Breast epithelium (tissue), 4 donors: ENCODE measurements at regions not wholly inside any gene's neighbourhood (a gene's known extent, or its start where the extent isn't known, plus 50 kb on each side); places are given as distances from the start of the nearest gene placed in this dataset.

Experiments used
- DNase-seq, 2 donors: peaks; one replicate each; pipeline ENCODE4 v3.0.0-alpha.2; 2019; ENCODE audit warnings: low spot score in 2 of 2
- H3K27ac ChIP-seq, 2 donors: fragments of 200-600 bp; sonication (generic) in 1 of 2; one replicate each; pipeline ENCODE4 v1.5.1; 2016 to 2019; ENCODE audit warnings: mild to moderate bottlenecking in 1 of 2
- H3K27me3 ChIP-seq, 2 donors: fragments of 200-600 bp; sonication (generic) in 1 of 2; one replicate each; pipeline versions ENCODE4 v1.5.1 to v1.6.0; 2017 to 2019; ENCODE audit warnings: control low read depth in 1 of 2, mild to moderate bottlenecking in 1 of 2
- H3K36me3 ChIP-seq: fragments of 200-600 bp; one replicate; pipeline ENCODE4 v1.5.1; 2019
- H3K4me1 ChIP-seq, 2 donors: fragments of 200-600 bp; sonication (generic); one replicate each; pipeline ENCODE4 v1.5.1; 2016 to 2019; ENCODE audit warnings: control low read depth in 1 of 2
- H3K4me3 ChIP-seq, 3 donors: fragments of 200-600 bp; sonication (generic); 1 replicate in 2 of 3; 2 replicates in 1 of 3; pipeline ENCODE4 v1.5.1; 2016 to 2019; ENCODE audit warnings: mild to moderate bottlenecking in 3 of 3, moderate library complexity in 2 of 3
- H3K9me3 ChIP-seq, 2 donors: fragments of 200-600 bp; sonication (generic) in 1 of 2; one replicate each; pipeline ENCODE4 v1.5.1; 2016 to 2019; ENCODE audit warnings: control low read depth in 1 of 2
- POLR2A ChIP-seq: fragments of 450-650 bp; IDR thresholded peaks from one replicate; pipeline ENCODE4 v1.6.1; 2016; ENCODE audit warnings: antibody characterized with exemption, mild to moderate bottlenecking, moderate library complexity
- POLR2AphosphoS5 ChIP-seq, 3 donors: sonication (generic); formaldehyde crosslinking; IDR thresholded peaks; one replicate each; pipeline ENCODE4 v1.6.1; 2017; ENCODE audit warnings: antibody characterized with exemption in 3 of 3
- intact Hi-C: fragments of 100-400 bp; cut with DNase I; formaldehyde crosslinking; loops from one replicate; pipeline ENCODE4 v1.15.1; 2023; ENCODE audit warnings: low total_unique reads
- TF ChIP-seq, protein P1 (sequence below), 3 donors: fragments of 450-650 bp; IDR thresholded peaks; one replicate each; pipeline ENCODE4 v1.5.1; 2016 to 2017; ENCODE audit warnings: antibody characterized with exemption in 3 of 3, mild to moderate bottlenecking in 3 of 3, moderate library complexity in 3 of 3

DNA sequence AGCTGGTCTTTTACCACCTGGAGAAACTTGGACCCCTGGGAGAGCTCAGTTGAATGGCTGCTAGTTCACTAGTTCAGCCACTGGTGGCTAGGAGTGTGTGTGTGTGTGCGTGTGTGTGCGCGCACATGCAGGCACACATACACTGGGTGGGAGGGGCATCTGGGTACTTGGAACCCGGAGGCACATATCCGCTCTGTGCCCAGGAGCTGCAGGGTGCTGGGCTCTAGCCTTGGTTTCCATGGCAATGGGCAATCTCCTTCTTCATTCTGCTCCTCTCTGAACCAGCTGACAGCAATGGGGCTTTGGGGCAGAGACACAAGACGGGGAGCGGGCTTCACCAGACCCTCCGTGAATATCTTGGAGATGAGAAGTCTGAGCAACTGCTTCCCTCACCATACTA, 87.1 kb upstream of the DISP3 start:
- no peaks in the 10 kb centered on the region for H3K4me1 ChIP-seq
- no peak overlapping the region for H3K27ac ChIP-seq
- intact Hi-C loops = no loop called here
- no peaks in the 10 kb centered on the region for H3K9me3 ChIP-seq
- H3K27me3 ChIP-seq = peaks cover 0 to 28% of the 10 kb centered on the region in 2 donors
- TF ChIP-seq POLR2AphosphoS5 (IDR thresholded peaks at IDR 0.05) = no peak
- TF ChIP-seq, protein P1, sequence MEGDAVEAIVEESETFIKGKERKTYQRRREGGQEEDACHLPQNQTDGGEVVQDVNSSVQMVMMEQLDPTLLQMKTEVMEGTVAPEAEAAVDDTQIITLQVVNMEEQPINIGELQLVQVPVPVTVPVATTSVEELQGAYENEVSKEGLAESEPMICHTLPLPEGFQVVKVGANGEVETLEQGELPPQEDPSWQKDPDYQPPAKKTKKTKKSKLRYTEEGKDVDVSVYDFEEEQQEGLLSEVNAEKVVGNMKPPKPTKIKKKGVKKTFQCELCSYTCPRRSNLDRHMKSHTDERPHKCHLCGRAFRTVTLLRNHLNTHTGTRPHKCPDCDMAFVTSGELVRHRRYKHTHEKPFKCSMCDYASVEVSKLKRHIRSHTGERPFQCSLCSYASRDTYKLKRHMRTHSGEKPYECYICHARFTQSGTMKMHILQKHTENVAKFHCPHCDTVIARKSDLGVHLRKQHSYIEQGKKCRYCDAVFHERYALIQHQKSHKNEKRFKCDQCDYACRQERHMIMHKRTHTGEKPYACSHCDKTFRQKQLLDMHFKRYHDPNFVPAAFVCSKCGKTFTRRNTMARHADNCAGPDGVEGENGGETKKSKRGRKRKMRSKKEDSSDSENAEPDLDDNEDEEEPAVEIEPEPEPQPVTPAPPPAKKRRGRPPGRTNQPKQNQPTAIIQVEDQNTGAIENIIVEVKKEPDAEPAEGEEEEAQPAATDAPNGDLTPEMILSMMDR (IDR thresholded peaks at IDR 0.05) = no peak
- TF ChIP-seq POLR2A = no peak
- no peak for DNase-seq
- no peak overlapping the region for H3K4me3 ChIP-seq
- no peaks in the 10 kb centered on the region for H3K36me3 ChIP-seq

DNA sequence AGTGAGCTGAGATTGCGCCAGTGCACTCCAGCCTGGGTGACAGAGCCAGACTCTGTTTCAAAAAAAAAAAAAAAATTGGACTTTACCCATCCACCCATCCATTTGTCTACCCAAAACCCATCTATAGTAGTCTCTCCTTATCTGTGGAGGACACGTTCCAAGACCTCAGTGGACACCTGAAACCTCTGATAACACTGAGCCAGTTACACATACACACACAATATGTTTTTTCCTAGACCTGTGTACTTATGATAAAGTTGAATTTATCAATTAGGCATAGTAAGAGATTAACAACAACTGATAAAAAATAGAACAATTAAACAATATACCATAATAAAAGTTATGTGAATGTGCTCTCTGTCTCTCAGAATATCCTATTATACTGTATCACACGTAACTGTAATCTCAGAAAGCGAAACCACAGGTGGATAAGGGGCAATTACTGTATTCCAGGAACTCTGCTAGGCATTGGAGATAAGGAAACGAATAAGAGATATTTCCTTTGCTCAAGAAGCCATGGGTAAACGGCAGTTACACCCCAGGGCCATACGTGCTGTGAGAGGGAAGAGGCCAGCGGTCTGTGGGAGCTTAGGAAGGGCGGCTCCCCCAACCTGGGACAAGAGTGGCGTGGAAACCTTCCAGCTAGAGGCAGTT, 84.2 kb upstream of the DISP3 start:
- H3K27ac ChIP-seq = no peak overlapping the region
- H3K4me3 ChIP-seq = no peak overlapping the region
- intact Hi-C loops = no loop called here
- H3K27me3 ChIP-seq = peaks cover 0 to 37% of the 10 kb centered on the region in 2 donors
- no peak for TF ChIP-seq POLR2AphosphoS5 (IDR thresholded peaks at IDR 0.05)
- TF ChIP-seq, protein P1 (IDR thresholded peaks at IDR 0.05) = no peak
- H3K36me3 ChIP-seq = no peaks in the 10 kb centered on the region
- no peak for DNase-seq
- no peaks in the 10 kb centered on the region for H3K4me1 ChIP-seq
- no peaks in the 10 kb centered on the region for H3K9me3 ChIP-seq

DNA sequence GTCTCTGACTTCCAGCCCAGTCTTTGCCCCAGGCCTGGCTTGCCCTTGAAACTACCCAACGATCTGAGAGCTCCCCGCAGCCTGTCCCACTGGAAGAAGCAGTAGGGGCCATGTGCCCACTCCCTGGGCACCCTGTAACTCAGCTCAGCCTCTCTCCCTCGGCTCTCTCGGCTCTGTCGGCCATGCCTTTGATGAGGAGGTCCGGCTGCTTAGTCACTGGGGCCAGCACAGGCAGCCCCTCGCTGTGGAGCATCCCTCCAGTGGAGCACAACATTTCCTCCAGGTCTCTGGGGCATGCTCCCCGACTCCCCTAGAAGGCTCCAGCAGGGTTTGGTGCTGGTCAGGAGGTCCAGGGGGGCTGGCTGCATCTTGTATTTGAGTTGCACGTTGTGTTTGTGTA, 83.3 kb upstream of the DISP3 start:
- no peaks in the 10 kb centered on the region for H3K4me1 ChIP-seq
- intact Hi-C loops = no loop called here
- no peak overlapping the region for H3K27ac ChIP-seq
- no peak overlapping the region for H3K4me3 ChIP-seq
- H3K36me3 ChIP-seq = no peaks in the 10 kb centered on the region
- TF ChIP-seq, protein P1 (IDR thresholded peaks at IDR 0.05) = no peak
- no peak for TF ChIP-seq POLR2A
- no peak for TF ChIP-seq POLR2AphosphoS5 (IDR thresholded peaks at IDR 0.05)
- no peaks in the 10 kb centered on the region for H3K9me3 ChIP-seq
- H3K27me3 ChIP-seq = peaks cover 0 to 39% of the 10 kb centered on the region in 2 donors
- no peak for DNase-seq

DNA sequence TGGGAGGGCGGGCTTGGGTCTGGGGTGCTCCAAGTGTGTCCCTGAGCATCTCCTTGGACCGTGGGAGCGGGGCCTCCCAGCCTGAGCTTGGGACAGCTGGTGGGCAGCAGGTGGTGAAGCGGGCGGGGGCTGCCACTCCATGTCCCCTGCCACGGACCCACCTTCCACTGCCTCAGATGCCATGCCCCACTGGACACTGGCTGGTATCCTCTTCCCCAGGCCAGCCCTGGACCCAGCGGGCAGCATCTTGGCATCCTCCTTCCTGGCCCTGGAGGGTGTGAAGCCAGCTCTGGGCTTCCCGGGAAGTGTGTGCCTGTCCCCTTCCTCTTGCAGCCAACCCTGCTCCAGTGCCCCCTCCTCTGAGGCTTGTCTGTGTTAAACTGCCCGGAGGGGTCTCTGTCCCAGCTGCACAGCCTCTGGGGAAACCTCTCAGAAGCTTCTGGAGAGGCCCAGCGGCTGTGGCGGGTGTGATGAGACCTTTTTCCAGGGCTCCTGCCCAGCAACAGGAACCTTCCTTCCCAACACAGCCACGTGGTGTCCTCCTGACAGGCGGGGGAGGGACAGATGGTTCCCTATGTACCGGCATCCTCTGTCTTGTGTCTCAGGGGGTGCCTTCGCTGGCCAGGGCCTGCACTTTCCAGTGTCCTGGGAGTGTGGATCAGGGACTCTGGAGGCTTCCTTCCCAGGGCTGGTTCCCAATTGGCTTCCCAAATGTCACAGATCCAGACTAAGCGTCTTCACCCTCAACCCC, 81.6 kb upstream of the DISP3 start:
- Histone ChIP-seq H3K4me3 (no peak overlapping the region), H3K4me1 (no peaks in the 10 kb centered on the region), H3K27ac (no peak overlapping the region), H3K27me3 (peaks cover 0 to 39% of the 10 kb centered on the region in 2 donors), H3K9me3 (peaks cover 1 to 4% of the 10 kb centered on the region in 2 donors), H3K36me3 (no peaks in the 10 kb centered on the region)
- DNase-seq = no peak
- no peak for TF ChIP-seq POLR2A
- TF ChIP-seq POLR2AphosphoS5 (IDR thresholded peaks at IDR 0.05) = no peak
- TF ChIP-seq, protein P1 (IDR thresholded peaks at IDR 0.05) = no peak
- intact Hi-C loops = no loop called here

DNA sequence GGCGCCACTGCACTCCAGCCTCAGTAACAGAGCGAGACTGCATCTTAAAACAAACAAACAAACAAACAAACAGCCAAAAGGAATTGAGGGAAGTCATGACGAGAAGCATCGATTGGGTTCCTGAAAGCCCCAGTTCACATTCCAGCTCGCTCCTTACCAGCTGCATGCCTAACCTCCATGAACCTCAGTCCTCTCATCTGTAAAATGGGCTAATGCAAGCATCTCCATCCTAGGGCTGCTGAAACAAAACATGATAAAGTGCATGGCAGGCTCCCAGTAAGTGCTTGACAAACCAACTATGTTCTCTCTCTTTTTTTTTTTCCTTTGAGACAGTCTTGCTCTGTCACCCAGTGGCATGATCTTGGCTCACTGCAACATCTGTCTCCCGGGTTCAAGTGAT, 79.7 kb upstream of the DISP3 start:
- TF ChIP-seq POLR2A (no peak), POLR2AphosphoS5 (IDR thresholded peaks at IDR 0.05) (no peak)
- TF ChIP-seq, protein P1 (IDR thresholded peaks at IDR 0.05) = no peak
- peaks cover 0 to 30% of the 10 kb centered on the region in 2 donors for H3K27me3 ChIP-seq
- H3K4me3 ChIP-seq = no peak overlapping the region
- no peak overlapping the region for H3K27ac ChIP-seq
- peaks cover 7 to 8% of the 10 kb centered on the region in 2 donors for H3K9me3 ChIP-seq
- H3K4me1 ChIP-seq = no peaks in the 10 kb centered on the region
- no peaks in the 10 kb centered on the region for H3K36me3 ChIP-seq
- intact Hi-C loops = no loop called here
- DNase-seq = no peak
